LNCAP (cell line): ENCODE measurements at regions not wholly inside any gene's neighbourhood (a gene's known extent, or its start where the extent isn't known, plus 50 kb on each side); places are given as distances from the start of the nearest gene placed in this dataset.

ENCODE experiments used
- TF ChIP-seq, protein P1 (sequence below): fragments of 450-650 bp; IDR thresholded peaks from 2 replicates; pipeline ENCODE4 v1.5.1; 2017; ENCODE audit warnings: mild to moderate bottlenecking

DNA sequence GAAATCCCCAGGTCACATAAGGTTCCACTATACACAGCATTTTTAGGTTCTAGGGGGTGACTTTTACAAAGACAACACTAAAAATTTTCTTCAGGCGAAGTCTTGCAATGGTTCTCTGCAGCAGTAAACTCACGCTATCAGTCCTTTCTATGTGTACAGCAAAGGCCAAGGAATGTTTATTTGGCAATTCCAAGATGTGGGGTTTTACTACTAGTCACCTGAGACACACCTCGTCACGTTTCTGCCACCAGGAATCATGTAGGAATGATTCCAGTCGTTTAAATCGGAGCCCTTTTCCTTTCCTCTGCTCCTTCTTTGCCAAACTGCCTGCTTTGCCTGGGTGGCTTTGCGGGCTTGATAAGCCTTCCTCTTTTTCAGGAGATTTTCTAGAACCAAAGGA, 75.9 kb upstream of the ENPEP start:
- TF ChIP-seq, protein P1, sequence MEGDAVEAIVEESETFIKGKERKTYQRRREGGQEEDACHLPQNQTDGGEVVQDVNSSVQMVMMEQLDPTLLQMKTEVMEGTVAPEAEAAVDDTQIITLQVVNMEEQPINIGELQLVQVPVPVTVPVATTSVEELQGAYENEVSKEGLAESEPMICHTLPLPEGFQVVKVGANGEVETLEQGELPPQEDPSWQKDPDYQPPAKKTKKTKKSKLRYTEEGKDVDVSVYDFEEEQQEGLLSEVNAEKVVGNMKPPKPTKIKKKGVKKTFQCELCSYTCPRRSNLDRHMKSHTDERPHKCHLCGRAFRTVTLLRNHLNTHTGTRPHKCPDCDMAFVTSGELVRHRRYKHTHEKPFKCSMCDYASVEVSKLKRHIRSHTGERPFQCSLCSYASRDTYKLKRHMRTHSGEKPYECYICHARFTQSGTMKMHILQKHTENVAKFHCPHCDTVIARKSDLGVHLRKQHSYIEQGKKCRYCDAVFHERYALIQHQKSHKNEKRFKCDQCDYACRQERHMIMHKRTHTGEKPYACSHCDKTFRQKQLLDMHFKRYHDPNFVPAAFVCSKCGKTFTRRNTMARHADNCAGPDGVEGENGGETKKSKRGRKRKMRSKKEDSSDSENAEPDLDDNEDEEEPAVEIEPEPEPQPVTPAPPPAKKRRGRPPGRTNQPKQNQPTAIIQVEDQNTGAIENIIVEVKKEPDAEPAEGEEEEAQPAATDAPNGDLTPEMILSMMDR: no peak

GRCh38 chr4:110396963-110397362, 79.0 kb upstream of the ENPEP start:
- TF ChIP-seq, protein P1: no peak

DNA sequence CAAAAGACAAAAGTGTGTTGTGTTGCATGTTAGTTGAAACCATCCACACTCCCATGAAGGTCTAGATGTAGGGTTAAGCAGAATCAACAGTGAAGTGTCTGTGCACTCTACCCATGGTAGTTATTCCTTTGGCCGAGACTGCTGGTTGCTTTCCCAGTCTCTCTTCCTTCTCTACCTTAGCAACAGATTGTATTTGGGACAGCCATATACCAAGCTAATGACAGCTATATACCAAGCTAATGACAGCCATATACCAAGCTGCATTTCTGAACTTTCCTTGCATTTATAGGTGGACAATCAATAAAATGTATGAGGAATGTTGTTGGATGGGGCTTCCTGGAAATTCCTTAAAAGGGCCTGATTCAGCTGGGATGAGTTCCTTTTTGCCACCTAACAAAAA, 80.5 kb upstream of the ENPEP start:
- TF ChIP-seq, protein P1: no peak

- TF ChIP-seq, protein P1: no peak
Measured at GRCh38 chr4:110394871-110395270, 81.1 kb upstream of the ENPEP start.

- TF ChIP-seq, protein P1: no peak
Measured at GRCh38 chr4:110381784-110382183, 94.2 kb upstream of the ENPEP start.

DNA sequence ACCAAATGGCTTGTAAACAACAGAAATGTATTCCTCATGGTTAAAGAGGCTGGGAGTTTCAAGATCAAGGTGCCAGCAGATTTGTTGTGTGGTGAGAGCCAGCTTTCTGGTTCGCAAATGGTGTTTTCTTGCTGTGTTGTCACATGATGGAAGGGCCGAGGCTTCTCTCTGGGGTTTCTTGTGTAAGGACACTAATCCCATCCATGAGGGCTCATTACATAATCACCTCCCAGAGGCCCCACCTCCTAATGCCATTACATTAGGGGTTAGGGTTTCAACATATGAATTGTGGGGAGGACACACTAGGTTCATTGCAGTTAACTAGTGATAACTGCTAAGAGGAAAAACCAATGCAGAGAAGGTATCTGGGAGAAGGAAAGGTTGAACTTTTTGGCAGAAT, 103.5 kb upstream of the ENPEP start:
- TF ChIP-seq, protein P1: no peak

DNA sequence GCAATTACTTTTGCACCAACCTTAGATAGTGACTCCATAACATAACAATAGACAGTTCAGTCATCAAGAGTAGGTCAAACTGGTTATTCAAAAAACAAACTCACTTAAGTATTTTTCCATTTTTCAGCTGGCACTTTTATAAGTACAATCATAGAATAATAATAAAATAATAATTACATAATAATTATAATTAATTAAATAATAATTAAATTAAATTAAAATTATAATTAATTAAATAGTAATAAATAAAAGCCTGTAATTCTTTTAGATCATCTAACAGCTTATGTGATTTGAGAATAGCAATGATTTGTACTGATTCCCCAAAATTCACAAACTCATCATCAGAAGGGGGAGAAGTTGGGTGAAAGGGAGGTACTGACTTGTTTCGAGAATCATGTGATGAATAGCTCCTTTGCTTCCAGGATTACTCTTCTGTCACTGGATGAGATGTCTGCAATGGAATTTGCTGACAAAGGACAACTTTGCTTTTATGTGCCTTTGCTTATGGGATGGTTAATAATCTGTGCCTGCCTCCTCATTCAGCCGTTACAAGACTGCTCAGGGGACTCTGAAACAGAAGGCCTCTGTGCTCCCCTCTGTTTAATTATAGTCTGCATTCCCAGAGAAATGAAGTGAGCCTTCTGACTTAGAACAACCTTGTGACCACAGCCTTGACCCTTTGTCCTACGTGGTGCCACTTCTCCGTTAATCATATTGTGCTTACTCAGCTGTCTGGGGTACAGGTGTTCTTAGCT, 104.8 kb upstream of the ENPEP start:
- TF ChIP-seq, protein P1: no peak

- TF ChIP-seq, protein P1: no peak
Measured at GRCh38 chr4:110368409-110368808, 107.5 kb upstream of the ENPEP start.
